Suprapubic skin (tissue), 4 donors: ENCODE measurements at regions not wholly inside any gene's neighbourhood (a gene's known extent, or its start where the extent isn't known, plus 50 kb on each side); places are given as distances from the start of the nearest gene placed in this dataset.

Experiments used
- EP300 ChIP-seq: sonication (generic); formaldehyde crosslinking; IDR thresholded peaks from one replicate; pipeline ENCODE4 v1.6.1; 2017; ENCODE audit warnings: antibody characterized with exemption
- POLR2A ChIP-seq, 2 donors: fragments of 450-650 bp; IDR thresholded peaks; one replicate each; pipeline ENCODE4 v1.6.1; 2017; ENCODE audit warnings: antibody characterized with exemption in 2 of 2, mild to moderate bottlenecking in 2 of 2, moderate library complexity in 2 of 2
- POLR2AphosphoS5 ChIP-seq, 3 donors: sonication (generic); formaldehyde crosslinking; IDR thresholded peaks; one replicate each; pipeline ENCODE4 v1.6.1; 2017; ENCODE audit warnings: antibody characterized with exemption in 3 of 3
- TF ChIP-seq, protein P1 (sequence below), 2 donors: fragments of 200-600 bp in 1 of 2; fragments of 450-650 bp in 1 of 2; sonication (generic) in 1 of 2; IDR thresholded peaks; one replicate each; pipeline ENCODE4 v1.5.1; 2016 to 2019; ENCODE audit warnings: antibody characterized with exemption in 2 of 2, mild to moderate bottlenecking in 1 of 2, moderate library complexity in 1 of 2

DNA sequence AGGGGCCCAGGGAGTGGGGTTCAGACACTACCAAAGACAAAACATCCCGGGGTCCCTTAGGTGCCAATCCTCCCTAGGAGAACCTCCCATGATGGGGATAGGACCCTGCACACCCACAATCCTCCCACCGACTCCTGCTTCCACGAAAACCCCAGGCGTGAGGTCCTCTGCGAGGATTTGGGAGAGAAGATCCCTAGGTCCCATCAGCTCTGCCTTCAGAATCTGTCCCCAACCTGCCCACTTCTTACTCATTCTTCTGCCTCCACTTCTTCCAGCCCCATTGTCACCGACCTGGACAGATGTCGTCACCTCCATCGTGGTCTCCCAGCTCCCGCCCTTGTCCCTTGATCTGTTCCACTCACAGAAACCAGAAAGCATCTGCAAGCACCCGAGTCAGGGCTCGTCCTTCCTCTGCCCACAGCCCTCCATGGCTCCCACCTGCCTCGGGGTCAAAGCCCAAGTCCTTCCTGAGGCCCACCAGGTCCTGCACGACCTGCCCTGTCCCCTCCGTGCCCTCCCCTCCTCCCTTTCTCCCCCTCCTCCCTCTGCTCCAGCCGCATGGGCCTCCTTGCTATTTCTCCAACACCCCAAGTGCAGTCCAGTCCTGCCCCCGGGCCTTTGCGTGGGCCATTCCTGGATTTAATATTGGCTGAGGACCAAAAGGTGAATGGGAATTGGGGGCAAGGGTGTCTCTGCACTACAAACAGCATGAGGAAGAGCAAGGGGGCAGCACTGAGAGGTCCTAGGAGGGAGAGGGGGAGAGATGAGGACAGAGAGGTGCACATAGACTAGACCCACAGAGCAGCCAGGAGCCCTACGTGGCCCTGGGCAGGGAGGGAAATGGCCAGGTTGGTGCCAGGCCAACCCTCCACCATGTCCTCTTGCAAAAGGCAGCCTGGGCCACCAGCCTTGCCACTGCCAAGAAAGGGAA, 51.3 kb downstream of the PTPRS start:
- TF ChIP-seq POLR2AphosphoS5 (IDR thresholded peaks at IDR 0.05) (no peak), POLR2A (IDR thresholded peaks at IDR 0.05) (no peak), EP300 (no peak)
- TF ChIP-seq, protein P1, sequence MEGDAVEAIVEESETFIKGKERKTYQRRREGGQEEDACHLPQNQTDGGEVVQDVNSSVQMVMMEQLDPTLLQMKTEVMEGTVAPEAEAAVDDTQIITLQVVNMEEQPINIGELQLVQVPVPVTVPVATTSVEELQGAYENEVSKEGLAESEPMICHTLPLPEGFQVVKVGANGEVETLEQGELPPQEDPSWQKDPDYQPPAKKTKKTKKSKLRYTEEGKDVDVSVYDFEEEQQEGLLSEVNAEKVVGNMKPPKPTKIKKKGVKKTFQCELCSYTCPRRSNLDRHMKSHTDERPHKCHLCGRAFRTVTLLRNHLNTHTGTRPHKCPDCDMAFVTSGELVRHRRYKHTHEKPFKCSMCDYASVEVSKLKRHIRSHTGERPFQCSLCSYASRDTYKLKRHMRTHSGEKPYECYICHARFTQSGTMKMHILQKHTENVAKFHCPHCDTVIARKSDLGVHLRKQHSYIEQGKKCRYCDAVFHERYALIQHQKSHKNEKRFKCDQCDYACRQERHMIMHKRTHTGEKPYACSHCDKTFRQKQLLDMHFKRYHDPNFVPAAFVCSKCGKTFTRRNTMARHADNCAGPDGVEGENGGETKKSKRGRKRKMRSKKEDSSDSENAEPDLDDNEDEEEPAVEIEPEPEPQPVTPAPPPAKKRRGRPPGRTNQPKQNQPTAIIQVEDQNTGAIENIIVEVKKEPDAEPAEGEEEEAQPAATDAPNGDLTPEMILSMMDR (IDR thresholded peaks at IDR 0.05), result no peak
